Spinal cord (tissue), 9 donors: ENCODE measurements at regions not wholly inside any gene's neighbourhood (a gene's known extent, or its start where the extent isn't known, plus 50 kb on each side); places are given as distances from the start of the nearest gene placed in this dataset.

Experiments used
- DNase-seq, 6 donors: peaks; one replicate each; pipeline versions ENCODE4 v3.0.0 to v3.0.0-alpha.2; 2013 to 2015; ENCODE audit warnings: low spot score in 6 of 6, low read depth in 4 of 6
- H3K27ac ChIP-seq: one replicate; pipeline ENCODE4 v1.5.1; 2013; ENCODE audit warnings: low read depth, low read length, control low read depth
- H3K27me3 ChIP-seq: one replicate; pipeline ENCODE4 v1.6.1; 2013; ENCODE audit warnings: low read length; ENCODE audit not compliant: control insufficient read depth, insufficient read depth
- H3K36me3 ChIP-seq: one replicate; pipeline ENCODE4 v1.6.1; 2013; ENCODE audit warnings: low read length; ENCODE audit not compliant: control insufficient read depth, insufficient read depth
- H3K4me1 ChIP-seq: one replicate; pipeline ENCODE4 v1.6.1; 2013; ENCODE audit warnings: low read length; ENCODE audit not compliant: control insufficient read depth, insufficient read depth
- H3K4me3 ChIP-seq: one replicate; pipeline ENCODE4 v1.5.1; 2013; ENCODE audit warnings: low read depth, low read length, control low read depth
- H3K9me3 ChIP-seq: one replicate; pipeline ENCODE4 v1.6.1; 2013; ENCODE audit warnings: low read length; ENCODE audit not compliant: control insufficient read depth, insufficient read depth
- WGBS: methylation state at CpG from one replicate; pipeline ENCODE4 v1.1.5; 2013; ENCODE audit warnings: missing lambda C conversion rate; ENCODE audit not compliant: insufficient coverage; 5-methylcytosine and 5-hydroxymethylcytosine counted together
- donor health status: healthy.

- no CpG with 5 or more reads among the region's 1 CpG for WGBS
- H3K27me3 ChIP-seq, result no peaks in the 10 kb centered on the region
- DNase-seq, result no peak
Measured at GRCh38 chr5:35409361-35409760, 179.1 kb upstream of the PRLR start.

GRCh38 chr5:35408146-35408545, 177.9 kb upstream of the PRLR start:
- Histone ChIP-seq H3K4me1 (no peaks in the 10 kb centered on the region), H3K27ac (no peak overlapping the region), H3K9me3 (no peaks in the 10 kb centered on the region), H3K4me3 (no peak overlapping the region), H3K36me3 (no peaks in the 10 kb centered on the region), H3K27me3 (no peaks in the 10 kb centered on the region)
- DNase-seq, result no peak
- no CpG with 5 or more reads among the region's 2 CpGs for WGBS

More at GRCh38 chr5:35409361-35409760, 179.1 kb upstream of the PRLR start:
- Histone ChIP-seq H3K36me3 (no peaks in the 10 kb centered on the region), H3K9me3 (no peaks in the 10 kb centered on the region), H3K27ac (no peak overlapping the region), H3K4me3 (no peak overlapping the region), H3K4me1 (no peaks in the 10 kb centered on the region)

DNA sequence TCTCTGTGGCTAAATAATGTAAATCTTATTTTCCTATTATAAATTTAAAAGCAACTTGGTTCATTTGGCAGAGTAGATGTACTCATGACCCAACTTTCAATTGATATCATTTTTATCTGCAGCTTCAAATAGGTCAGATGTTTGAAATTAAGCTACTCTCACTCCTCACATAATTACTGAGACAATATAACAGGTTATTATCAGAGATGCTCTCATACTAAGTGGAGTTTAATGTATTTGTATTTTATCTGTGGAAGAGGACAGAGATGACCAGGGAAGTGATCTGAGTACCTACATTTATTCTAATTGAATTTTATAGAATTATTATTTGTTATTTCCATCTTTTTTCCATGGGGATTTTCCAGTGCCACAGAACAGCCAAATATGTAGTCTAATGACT, 177.4 kb upstream of the PRLR start:
- H3K4me3 ChIP-seq, result no peak overlapping the region
- no peaks in the 10 kb centered on the region for H3K27me3 ChIP-seq
- no peaks in the 10 kb centered on the region for H3K36me3 ChIP-seq
- H3K27ac ChIP-seq, result no peak overlapping the region
- no peaks in the 10 kb centered on the region for H3K9me3 ChIP-seq
- no peak for DNase-seq
- H3K4me1 ChIP-seq, result no peaks in the 10 kb centered on the region

DNA sequence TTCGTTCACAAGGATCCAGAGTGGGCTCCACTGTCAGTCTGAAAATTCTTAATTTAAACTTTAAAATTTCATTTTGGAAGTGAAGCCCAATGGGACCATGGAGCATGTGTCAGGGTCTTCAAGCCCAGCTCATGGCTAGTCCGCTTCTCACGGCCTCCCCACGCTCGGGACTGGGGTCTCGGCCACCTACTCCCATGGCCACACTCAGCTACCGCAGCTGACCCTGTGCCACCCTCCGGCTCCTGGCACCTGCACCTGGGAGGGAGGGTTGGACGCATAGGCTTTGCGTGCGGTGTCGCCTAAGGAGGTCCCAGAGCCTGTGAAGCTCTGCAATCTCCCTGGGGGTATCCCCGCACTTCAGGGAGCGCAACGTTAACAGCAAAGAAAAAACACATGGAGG, 175.7 kb upstream of the PRLR start:
- DNase-seq, result no peak
- no peaks in the 10 kb centered on the region for H3K4me1 ChIP-seq
- H3K27ac ChIP-seq, result no peak overlapping the region
- H3K4me3 ChIP-seq, result no peak overlapping the region
- H3K27me3 ChIP-seq, result no peaks in the 10 kb centered on the region
- no peaks in the 10 kb centered on the region for H3K9me3 ChIP-seq
- 96% methylated on average over 14 of the region's 15 CpGs for WGBS
- H3K36me3 ChIP-seq, result no peaks in the 10 kb centered on the region

DNA sequence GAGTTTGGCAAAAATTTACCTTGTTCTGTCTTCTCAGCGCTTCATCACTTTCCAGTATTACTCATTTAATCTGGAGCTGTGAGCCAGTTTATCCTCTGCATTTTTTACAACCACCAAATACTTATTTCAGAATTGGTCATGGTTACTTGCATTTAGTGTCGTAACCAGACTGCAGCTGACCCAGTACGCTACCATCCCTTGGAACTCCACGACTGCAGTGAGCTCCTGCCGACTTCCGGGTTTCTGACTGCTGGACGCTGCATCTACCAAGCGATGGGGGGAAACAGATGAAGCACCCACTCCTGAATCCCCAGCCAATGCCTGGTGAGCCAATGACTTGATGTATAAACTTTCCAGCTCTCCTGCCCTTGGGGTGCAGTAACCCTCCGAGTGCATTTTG, 174.4 kb upstream of the PRLR start:
- H3K27me3 ChIP-seq, result no peaks in the 10 kb centered on the region
- H3K4me1 ChIP-seq, result no peaks in the 10 kb centered on the region
- WGBS, result 89% methylated on average over 9 of the region's 9 CpGs
- no peak overlapping the region for H3K27ac ChIP-seq
- no peak overlapping the region for H3K4me3 ChIP-seq
- H3K9me3 ChIP-seq, result no peaks in the 10 kb centered on the region
- DNase-seq, result no peak
- no peaks in the 10 kb centered on the region for H3K36me3 ChIP-seq

DNA sequence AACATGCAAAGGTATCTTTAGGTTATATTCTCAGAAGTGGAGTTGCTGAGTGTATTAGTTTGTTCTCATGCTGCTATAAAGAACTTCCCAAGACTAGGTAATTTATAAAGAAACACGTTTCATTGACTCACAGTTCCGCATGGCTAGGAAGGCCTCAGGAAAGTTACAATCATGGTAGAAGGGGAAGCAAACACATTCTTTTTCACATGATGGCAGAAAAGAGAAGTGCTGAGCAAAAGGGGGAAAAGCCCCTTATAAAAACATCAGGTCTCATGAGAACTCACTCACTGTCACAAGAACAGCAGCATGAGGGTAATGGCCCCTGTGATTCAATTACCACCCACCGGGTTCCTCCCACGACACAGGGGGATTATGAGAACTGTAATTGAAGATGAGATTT, 163.6 kb upstream of the PRLR start:
- no CpG with 5 or more reads among the region's 4 CpGs for WGBS
- H3K4me1 ChIP-seq, result no peaks in the 10 kb centered on the region
- H3K9me3 ChIP-seq, result no peaks in the 10 kb centered on the region
- peak in 1 of 6 donors; percentile 30 for DNase-seq
- H3K27me3 ChIP-seq, result no peaks in the 10 kb centered on the region
- H3K4me3 ChIP-seq, result no peak overlapping the region
- no peaks in the 10 kb centered on the region for H3K36me3 ChIP-seq
- no peak overlapping the region for H3K27ac ChIP-seq

DNA sequence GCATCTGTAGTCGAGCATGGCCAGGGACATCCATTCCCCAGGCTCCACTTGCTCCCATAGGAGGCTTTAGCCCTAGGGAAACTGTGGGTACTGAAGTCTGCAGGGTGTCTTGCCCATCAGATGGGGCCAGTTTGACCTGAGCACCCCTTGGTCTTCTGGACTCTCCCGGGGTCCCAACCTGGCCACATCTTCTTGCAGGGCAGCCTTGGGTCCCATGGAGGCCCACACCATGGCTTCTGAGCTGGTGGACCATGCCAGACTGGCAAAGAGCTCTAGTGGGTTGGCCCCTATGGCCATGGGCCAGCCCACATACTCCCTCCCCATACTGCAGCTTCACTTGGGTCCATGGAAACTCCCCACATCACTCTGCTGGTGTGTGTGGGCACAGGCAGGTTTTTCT, 154.4 kb upstream of the PRLR start:
- no peak for DNase-seq
- Histone ChIP-seq H3K36me3 (no peaks in the 10 kb centered on the region), H3K4me3 (no peak overlapping the region), H3K4me1 (no peaks in the 10 kb centered on the region), H3K9me3 (no peaks in the 10 kb centered on the region), H3K27ac (no peak overlapping the region), H3K27me3 (no peaks in the 10 kb centered on the region)
- WGBS, result 90% methylated on average over 2 of the region's 2 CpGs

DNA sequence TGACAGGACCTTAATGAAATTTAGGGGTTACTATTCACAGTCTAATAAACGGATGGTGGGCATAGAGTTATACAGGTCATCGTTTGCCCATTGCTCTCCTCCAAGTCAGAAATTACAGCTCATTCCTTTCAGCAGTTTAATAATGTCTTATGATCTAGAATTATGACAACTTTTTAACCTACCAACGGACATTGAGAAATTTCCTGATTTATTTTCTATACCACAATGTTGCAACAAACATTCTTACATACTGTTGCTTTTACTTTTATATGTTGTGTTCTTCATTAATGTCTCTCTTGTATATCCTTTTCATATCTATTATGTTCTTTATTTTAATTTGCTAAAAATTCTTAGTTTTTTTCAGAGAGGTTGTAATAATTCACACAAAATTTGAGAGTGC, 152.8 kb upstream of the PRLR start:
- Histone ChIP-seq H3K4me3 (no peak overlapping the region), H3K36me3 (no peaks in the 10 kb centered on the region), H3K27ac (no peak overlapping the region), H3K9me3 (no peaks in the 10 kb centered on the region), H3K27me3 (no peaks in the 10 kb centered on the region), H3K4me1 (no peaks in the 10 kb centered on the region)
- DNase-seq, result no peak
- WGBS, result no CpG with 5 or more reads among the region's 3 CpGs

- Histone ChIP-seq H3K9me3 (no peaks in the 10 kb centered on the region), H3K27me3 (no peaks in the 10 kb centered on the region), H3K4me1 (no peaks in the 10 kb centered on the region), H3K27ac (no peak overlapping the region), H3K36me3 (no peaks in the 10 kb centered on the region), H3K4me3 (no peak overlapping the region)
- WGBS, result no CpG with 5 or more reads among the region's 4 CpGs
- DNase-seq, result no peak
Measured at GRCh38 chr5:35377653-35378052, 147.4 kb upstream of the PRLR start.

- H3K4me1 ChIP-seq, result no peaks in the 10 kb centered on the region
- no peaks in the 10 kb centered on the region for H3K9me3 ChIP-seq
- H3K27ac ChIP-seq, result no peak overlapping the region
- H3K27me3 ChIP-seq, result no peaks in the 10 kb centered on the region
- no peak for DNase-seq
- H3K36me3 ChIP-seq, result no peaks in the 10 kb centered on the region
- no peak overlapping the region for H3K4me3 ChIP-seq
Measured at GRCh38 chr5:35374584-35374983, 144.3 kb upstream of the PRLR start.

DNA sequence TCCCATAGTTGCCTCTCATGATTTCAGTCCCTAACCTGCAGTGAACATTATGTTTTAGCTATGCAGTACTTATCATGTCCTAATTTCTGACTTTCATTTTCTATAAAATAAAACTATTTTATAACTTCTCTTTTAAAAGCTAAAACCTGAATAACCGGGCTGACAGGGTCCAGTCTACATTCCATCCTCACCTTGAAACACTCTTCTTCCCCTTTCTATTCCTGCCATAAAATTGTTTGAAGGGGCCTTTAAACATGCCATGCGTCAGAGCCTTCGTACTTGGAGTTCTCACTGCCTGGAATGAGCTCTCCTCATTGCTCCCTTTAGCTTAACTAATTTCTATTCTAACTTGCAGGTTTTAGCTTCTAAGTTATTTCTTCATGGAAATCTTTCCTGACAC, 143.0 kb upstream of the PRLR start:
- 97% methylated on average over 3 of the region's 3 CpGs for WGBS
- no peaks in the 10 kb centered on the region for H3K9me3 ChIP-seq
- no peak overlapping the region for H3K27ac ChIP-seq
- no peak overlapping the region for H3K4me3 ChIP-seq
- no peaks in the 10 kb centered on the region for H3K36me3 ChIP-seq
- no peak for DNase-seq
- no peaks in the 10 kb centered on the region for H3K4me1 ChIP-seq
- H3K27me3 ChIP-seq, result no peaks in the 10 kb centered on the region
